ENCODE measurements at regions not wholly inside any gene's neighbourhood (a gene's known extent, or its start where the extent isn't known, plus 50 kb on each side); places are given as distances from the start of the nearest gene placed in this dataset.

GRCh38 chr5:74322944-74323343 is 317.6 kb downstream of the ENC1 start:
- peaks cover 13% of the 10 kb centered on the region for H3K4me1 ChIP-seq (ENCODE audit: control insufficient read depth, extremely low read depth, insufficient read depth, low read length)
- intact Hi-C loops (cut with micrococcal nuclease) (no loop called here), dilution Hi-C loops (cut with MboI; ENCODE audit: extremely low pct_ligation_motif_present, low sequenced_read_pairs) (no loop called here)
- no peak overlapping the region for H2AFZ ChIP-seq (ENCODE audit: low read depth, low read length)
- DNase-seq (ENCODE audit: low read depth, low spot score): no peak
- no peak overlapping the region for H3K27ac ChIP-seq (ENCODE audit: insufficient read depth, low read depth, low read length)
- no peak overlapping the region for H3K9ac ChIP-seq (replicated peaks; ENCODE audit: extremely low read depth, insufficient read depth, low read length)
- H3K36me3 ChIP-seq (ENCODE audit: control insufficient read depth in 2 of 2, extremely low read depth in 1 of 2, insufficient read depth in 2 of 2, low read length in 2 of 2): no peaks in the 10 kb centered on the region
- no peak overlapping the region for H3K4me3 ChIP-seq (replicated peaks in 1 of 3; ENCODE audit: insufficient read depth in 1 of 3, low read depth in 1 of 3, low read length in 3 of 3)
- TF ChIP-seq EZH2 (IDR thresholded peaks at IDR 0.05; ENCODE audit: borderline replicate concordance, low read depth, low read length, severe bottlenecking) (no peak), GATA2 (IDR thresholded peaks at IDR 0.05; ENCODE audit: insufficient read depth, insufficient read length, low read depth, low read length) (no peak), POLR2AphosphoS5 (IDR thresholded peaks at IDR 0.05; ENCODE audit: insufficient read depth, low read depth, low read length) (no peak), MAX (IDR thresholded peaks at IDR 0.05; ENCODE audit: insufficient read depth, insufficient read length) (no peak), MYC (IDR thresholded peaks at IDR 0.05; ENCODE audit: low read depth, low read length) (no peak), JUN (IDR thresholded peaks at IDR 0.05; ENCODE audit: borderline replicate concordance, insufficient read depth, insufficient read length, low read depth) (no peak), POLR2A (IDR thresholded peaks at IDR 0.05; ENCODE audit: low read depth, low read length) (no peak), CTCF (IDR thresholded peaks at IDR 0.05; ENCODE audit: extremely low read depth in 1 of 2, insufficient read depth in 1 of 2, low read depth in 1 of 2, low read length in 2 of 2) (no peak), FOS (IDR thresholded peaks at IDR 0.05; ENCODE audit: borderline replicate concordance, insufficient read depth, low read length) (no peak)
- H3K9me1 ChIP-seq (replicated peaks; ENCODE audit: control insufficient read depth, extremely low read depth, insufficient read depth, low read length): no peaks in the 10 kb centered on the region
- H4K20me1 ChIP-seq (replicated peaks; ENCODE audit: control insufficient read depth, extremely low read depth, insufficient read depth, low read length): no peaks in the 10 kb centered on the region
- ChIA-PET CTCF (no interaction called here), POLR2A (no interaction called here)
- no TSS peak for BruUV-seq (replicated peaks)
- H3K4me2 ChIP-seq (ENCODE audit: insufficient read depth, low read length): no peak overlapping the region
- H3K79me2 ChIP-seq (ENCODE audit: control insufficient read depth, insufficient read depth, low read length): no peaks in the 10 kb centered on the region
- no peak for FAIRE-seq
- H3K27me3 ChIP-seq (ENCODE audit: control insufficient read depth in 2 of 2, insufficient read depth in 2 of 2, low read length in 2 of 2): peaks cover 0 to 2% of the 10 kb centered on the region in 2 experiments
- H3K9me3 ChIP-seq (replicated peaks; ENCODE audit: control insufficient read depth, insufficient read depth, low read length): no peaks in the 10 kb centered on the region

Measured in endothelial cell of umbilical vein (primary cell).